CD4-positive, alpha-beta T cell treated with Interleukin-6 at 100 ng/mL for 8 hours (primary cell): ENCODE measurements at regions not wholly inside any gene's neighbourhood (a gene's known extent, or its start where the extent isn't known, plus 50 kb on each side); places are given as distances from the start of the nearest gene placed in this dataset.
"Not testable (repeated sequence)": the region's sequence is repeated elsewhere in the genome, so short reads cannot be mapped to it uniquely, and the experiment has no call there.

Experiments used
- DNase-seq: peaks from one replicate; pipeline ENCODE4 v3.0.0-alpha.2; 2020; ENCODE audit warnings: mixed read lengths, low spot score

DNA sequence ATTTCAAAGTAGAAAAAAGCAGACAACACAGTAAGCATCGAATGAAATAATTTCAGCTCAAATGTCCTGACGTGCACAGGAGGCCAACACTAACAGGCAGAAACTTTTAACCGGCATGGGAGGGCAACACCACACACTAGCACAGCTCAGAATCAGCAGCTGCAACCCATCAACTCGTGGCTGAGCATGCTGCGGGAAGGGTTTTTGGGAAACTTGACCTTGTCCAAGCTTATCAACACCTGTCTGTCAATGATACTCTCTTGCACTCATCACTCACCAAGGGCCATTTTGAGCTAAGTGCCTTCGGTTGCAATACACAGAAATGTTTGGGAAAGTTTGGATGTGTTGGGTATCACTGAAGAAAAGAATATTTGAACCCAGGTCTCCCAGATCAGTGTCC, 483.7 kb downstream of the TSHZ3 start:
- DNase-seq: no peak

- no peak for DNase-seq
Observed at GRCh38 chr19:30864391-30865215, 484.6 kb downstream of the TSHZ3 start.

GRCh38 chr19:30862876-30863275, 486.4 kb downstream of the TSHZ3 start:
- DNase-seq: no peak

DNA sequence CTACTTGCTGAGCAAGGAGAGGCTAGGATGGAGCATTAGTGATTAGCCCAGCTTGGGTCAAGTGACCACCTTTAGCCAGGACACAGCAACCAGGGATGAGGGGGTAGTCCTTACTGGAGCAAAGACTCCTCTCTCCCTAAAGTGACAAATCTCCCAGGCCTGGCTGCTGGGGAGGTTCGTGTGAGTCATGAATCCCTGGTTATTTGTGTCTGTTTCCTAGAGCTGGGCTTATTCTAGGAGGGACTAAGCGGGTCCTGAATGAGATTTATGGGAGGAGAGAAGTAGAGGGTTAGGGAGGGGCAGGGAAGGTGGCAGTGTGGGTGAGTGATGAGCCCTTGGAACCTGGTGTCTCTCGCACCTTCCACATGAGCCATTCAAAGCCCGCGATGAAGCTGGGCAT, 487.3 kb downstream of the TSHZ3 start:
- DNase-seq: no peak

- DNase-seq: no peak
Observed at GRCh38 chr19:30857966-30858490, 485.8 kb downstream of the ZNF536 start.

GRCh38 chr19:30857388-30857787, 485.2 kb downstream of the ZNF536 start:
- DNase-seq: no peak

DNA sequence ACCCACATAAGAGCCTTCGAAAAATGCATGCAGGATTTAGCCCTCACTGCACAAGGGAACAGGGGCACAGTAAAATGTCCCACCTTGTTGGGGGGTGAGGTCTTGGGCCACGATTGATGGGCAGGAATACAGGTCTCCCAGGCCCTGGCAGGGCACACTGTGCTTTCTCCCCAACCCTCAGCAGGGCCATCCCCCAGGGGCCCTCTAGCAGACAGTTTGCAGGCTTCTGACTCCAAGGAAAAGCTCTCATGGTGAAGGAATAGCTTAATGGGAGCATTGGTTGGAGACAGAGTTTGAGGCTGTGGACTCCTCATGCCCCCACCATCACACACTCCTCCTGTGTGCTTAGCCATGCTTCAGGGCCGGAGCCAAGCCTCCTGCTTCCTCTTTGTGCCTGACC, 484.6 kb downstream of the ZNF536 start:
- DNase-seq: no peak

- no peak for DNase-seq
Observed at GRCh38 chr19:30856376-30856775, 484.2 kb downstream of the ZNF536 start.

- DNase-seq: no peak
Observed at GRCh38 chr19:30855442-30855841, 483.3 kb downstream of the ZNF536 start.

GRCh38 chr19:30854661-30855060, 482.5 kb downstream of the ZNF536 start:
- DNase-seq: no peak

DNA sequence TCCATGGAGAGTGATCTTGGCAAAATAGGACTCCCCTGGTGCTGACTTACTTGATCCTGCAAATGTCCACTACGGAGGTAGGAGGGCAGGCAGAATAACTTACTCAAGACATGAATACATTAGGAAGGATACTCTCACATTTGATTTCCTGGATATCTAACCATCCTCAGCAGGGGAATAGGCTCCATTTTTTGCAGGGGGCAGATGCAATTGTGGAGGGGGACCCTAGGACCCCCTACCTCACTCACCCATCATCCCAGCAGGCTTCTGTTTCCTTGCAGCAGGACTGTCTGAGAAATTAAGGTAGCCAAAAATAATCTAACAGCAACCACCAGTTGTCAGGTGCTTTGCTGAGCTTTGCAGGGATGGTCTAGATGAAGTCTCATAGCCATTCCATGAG, 482.0 kb downstream of the ZNF536 start:
- no peak for DNase-seq

DNA sequence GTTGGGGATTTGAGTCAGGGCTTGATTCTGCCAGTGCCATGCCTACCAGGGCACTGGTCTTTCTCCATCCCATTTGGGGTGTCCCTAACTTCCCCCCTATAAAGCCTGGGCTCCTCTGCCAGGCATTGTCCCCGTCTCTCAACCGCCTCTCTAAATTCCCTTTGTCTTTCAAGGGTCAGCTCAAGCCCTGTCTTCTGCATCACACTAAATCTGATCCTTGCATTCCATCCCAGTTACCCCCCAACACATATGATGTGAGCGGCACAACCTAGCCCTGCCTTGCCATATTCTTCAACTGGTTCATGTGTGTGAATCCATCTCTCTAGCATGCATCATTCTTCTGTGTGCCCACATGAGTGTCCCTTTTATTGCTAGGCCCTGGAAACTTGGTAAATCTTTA, 480.9 kb downstream of the ZNF536 start:
- DNase-seq: no peak

- DNase-seq: no peak
Observed at GRCh38 chr19:30852168-30852567, 480.0 kb downstream of the ZNF536 start.

- no peak for DNase-seq
Observed at GRCh38 chr19:30851646-30852045, 479.5 kb downstream of the ZNF536 start.

DNA sequence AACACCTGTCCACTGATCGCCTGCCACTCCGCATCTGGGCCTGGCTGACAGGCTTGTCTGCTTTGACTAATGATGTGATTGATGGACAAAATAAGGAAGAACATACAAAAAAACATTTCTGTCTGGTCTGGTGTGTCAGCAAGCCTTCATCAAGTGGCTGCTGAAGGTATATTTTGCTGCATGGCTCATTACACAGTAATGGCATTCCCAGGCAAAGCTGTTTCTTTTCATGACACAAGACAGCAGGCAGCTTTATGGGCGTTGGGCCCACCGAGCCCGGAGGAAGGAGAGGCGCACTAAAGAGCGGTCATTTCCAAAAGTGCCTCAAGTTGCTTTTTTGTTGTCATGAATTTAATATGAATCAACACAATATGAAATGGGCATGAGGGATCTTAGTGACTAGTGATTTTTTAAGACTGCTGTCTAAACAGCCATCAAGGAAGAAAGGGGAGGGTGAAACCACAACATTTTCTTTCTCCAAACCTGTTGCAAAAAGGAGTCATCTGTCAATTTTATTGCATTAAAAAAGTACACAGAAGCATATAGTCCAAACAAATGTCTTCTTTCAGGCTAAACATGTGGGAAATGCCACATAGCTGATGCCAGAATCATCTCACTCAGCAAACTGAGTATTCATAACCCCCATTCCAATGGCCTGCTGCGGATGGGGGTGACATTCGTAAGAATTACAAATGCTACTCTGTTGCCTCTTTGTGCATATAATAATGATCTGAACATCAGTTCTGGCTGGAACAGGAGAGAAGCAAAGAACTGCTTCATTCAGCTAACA, 476.6 kb downstream of the ZNF536 start:
- no peak for DNase-seq

GRCh38 chr19:30846102-30846501, 473.9 kb downstream of the ZNF536 start:
- no peak for DNase-seq

DNA sequence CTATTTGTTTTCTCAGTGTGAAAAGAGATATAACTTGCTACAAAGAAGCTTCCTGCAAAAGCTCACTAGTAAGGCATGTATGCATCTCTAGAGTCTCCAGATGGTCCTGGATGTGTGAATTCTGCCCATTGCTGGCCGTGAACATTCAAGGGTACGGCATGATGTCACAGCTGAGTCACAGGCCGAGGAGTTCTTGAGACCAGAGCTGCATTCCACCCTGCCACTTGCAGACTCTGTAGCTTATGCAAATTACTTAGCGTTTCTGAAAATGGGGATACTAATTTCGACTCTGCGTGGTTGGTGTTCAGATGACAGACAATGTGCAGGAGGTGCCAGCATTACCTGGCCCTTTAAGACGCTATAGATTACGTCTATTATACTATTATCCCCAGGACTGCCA, 470.7 kb downstream of the ZNF536 start:
- no peak for DNase-seq

DNA sequence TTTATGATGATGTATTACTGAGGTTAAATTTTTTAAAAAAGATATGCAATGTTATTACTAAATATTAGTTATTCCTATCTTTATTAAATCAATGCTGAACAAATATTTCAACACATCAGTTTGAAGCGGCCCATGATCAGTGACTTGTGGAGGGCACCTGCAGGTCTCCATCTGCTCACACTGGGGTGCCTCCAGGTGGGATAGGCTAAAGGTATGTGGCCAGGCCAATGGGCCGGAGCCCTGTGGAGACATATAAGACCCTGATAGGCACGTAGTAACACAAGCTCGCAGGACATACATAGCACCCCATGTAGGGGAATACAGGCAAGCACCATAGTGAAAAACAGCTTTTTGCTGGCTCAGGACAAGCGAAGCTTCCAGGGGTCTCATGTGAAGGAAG, 469.8 kb downstream of the ZNF536 start:
- no peak for DNase-seq

DNA sequence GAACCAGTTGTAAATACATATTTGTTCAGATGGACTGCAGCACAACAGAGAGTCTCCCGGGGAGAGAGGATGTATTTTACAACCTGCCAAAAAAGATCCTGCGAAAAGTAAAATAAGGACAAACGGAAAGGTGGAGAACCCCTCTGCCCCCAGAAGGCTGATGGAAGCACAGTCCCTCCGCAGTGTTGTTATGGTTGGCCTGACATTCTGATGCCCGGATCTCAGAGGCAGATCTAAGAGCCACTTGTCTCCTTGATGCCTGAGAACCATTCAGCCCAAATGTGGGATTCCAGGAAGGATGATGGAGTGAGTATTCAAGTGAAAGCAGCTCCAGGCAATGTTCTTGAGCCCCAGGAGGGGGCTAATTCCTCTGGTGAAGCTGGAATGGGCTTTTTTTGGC, 458.7 kb downstream of the ZNF536 start:
- DNase-seq: no peak

DNA sequence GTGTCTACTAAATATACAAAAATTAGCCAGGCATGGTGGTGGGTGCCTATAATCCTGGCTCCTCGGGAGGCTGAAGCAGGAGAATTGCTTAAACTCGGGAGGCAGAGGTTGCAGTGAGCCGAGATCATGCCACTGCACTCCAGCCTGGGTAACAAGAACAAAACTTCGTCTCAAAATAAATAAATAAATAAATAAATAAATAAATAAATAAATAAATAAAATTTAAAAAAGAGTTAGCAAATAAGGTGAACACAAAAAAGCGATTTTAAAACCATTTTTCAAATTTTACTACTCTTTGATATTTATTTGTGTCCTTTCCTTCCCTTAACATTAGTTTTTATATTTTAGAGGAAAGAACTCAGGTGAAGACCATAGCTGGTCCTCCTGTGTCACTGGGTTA, 453.3 kb downstream of the ZNF536 start:
- not testable (repeated sequence) for DNase-seq

DNA sequence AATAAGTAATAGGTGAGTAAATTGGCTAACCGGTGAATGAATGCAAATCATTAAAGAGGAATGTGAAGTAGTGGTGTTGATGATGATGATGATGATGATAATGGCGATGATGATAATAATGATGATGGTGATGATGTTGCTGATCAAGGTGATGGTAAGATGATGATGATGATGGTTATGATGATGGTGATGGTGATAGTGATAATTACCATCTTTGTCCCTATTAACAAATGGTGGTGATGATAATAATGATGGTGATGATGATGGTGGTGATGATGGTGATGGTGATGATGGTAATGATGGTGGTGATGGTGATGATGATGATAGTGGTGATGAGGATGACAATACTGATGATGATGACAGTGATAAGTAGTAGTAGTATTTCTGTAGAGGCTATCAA, 452.6 kb downstream of the ZNF536 start:
- no peak for DNase-seq

DNA sequence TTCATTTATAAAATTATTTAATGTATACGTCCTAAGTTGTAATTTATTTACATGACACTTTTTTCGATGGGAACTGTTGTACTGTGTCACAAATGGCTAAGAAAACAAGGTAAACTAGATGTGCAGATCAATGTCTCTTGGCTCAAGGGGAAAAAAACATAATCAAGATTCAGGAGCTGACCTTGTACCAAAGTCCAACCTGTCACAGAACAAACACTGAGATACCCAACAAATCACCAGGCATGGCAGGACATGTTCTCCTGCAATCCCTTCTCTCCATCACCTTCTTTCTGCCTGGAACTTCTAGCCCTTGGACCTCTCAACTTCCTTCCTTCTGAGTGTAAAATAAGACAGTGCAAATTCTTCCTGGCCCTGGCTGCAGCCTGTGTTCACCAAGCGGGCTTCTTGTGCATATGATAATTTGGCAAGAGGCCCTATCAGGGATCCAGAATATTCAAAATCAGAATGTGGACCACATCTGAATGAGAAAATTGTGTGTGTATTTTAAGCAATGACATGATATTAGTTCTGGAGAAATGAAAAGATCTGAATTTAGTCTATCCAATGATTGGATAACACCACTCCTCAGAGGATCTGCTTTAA, 445.9 kb downstream of the ZNF536 start:
- no peak for DNase-seq

DNA sequence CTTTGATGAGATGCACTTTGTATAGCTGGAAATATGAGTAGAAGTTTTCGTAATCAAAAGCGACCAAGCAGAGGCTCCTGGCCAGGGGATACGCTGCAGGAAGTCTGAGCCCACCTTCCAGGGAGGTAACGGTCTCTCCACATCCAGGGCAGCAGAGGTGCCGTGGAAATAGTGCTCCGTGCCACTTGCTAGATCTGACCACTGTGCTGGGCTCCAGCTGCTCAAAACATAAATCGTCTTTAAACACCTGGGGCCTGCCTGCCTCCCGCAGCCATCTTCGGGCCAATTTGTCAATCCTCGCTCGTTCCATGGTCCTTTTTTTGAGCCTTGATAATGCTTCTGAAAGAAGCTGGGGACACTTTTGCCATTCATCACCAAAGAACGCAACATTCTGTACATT, 445.0 kb downstream of the ZNF536 start:
- DNase-seq: no peak
